MCF 10A (cell line): ENCODE measurements at regions not wholly inside any gene's neighbourhood (a gene's known extent, or its start where the extent isn't known, plus 50 kb on each side); places are given as distances from the start of the nearest gene placed in this dataset.

Experiments used
- BruUV-seq: library from RNA; stranded (reverse); fragments of 400-500 nt; replicated peaks from 2 replicates; lab custom pipeline; 2021; lab: Mats Ljungman, UMichigan
- CTCF ChIA-PET: fragments of 300-600 bp; sonication (Branson Sonifier 250); formaldehyde crosslinking; extraction: SDS; loops from one replicate; lab custom pipeline; 2021; ENCODE audit warnings: antibody characterized with exemption, inconsistent platforms; lab: Yijun Ruan, JAX
- POLR2A ChIA-PET: fragments of 300-600, 350-650 bp; sonication (Branson Sonifier 250); formaldehyde crosslinking; extraction: SDS; loops from one replicate; lab custom pipeline; 2020; ENCODE audit warnings: antibody characterized with exemption, inconsistent platforms; lab: Yijun Ruan, JAX
- DNase-seq: peaks from one replicate; pipeline ENCODE4 v3.0.0-alpha.2; 2018; ENCODE audit not compliant: unreplicated experiment
- H3K27ac Mint-ChIP-seq: one replicate; pipeline ENCODE4 v1.8.0; 2022; ENCODE audit warnings: mild to moderate bottlenecking, low read depth, mixed read lengths; ENCODE audit not compliant: unreplicated experiment
- H3K27me3 Mint-ChIP-seq: one replicate; pipeline ENCODE4 v1.8.0; 2022; ENCODE audit warnings: mixed read lengths; ENCODE audit not compliant: insufficient read depth, unreplicated experiment
- H3K36me3 Mint-ChIP-seq: one replicate; pipeline ENCODE4 v1.8.0; 2022; ENCODE audit warnings: mild to moderate bottlenecking, moderate library complexity, mixed read lengths; ENCODE audit not compliant: insufficient read depth, unreplicated experiment
- H3K4me1 Mint-ChIP-seq: one replicate; pipeline ENCODE4 v1.8.0; 2022; ENCODE audit warnings: mixed read lengths; ENCODE audit not compliant: insufficient read depth, unreplicated experiment
- H3K4me3 Mint-ChIP-seq: one replicate; pipeline ENCODE4 v1.8.0; 2022; ENCODE audit warnings: mild to moderate bottlenecking, moderate library complexity, mixed read lengths; ENCODE audit not compliant: unreplicated experiment
- H3K9me3 Mint-ChIP-seq: one replicate; pipeline ENCODE4 v1.8.0; 2022; ENCODE audit warnings: mixed read lengths; ENCODE audit not compliant: unreplicated experiment
- intact Hi-C: fragments of 100-400 bp; cut with micrococcal nuclease; formaldehyde crosslinking; loops from 2 replicates; pipeline ENCODE4 v1.14.1; 2022
- TF ChIP-seq, protein P1 (sequence below): fragments of 200-600 bp; IDR thresholded peaks from one replicate; pipeline ENCODE4 v1.8.0; 2022; ENCODE audit warnings: antibody characterized with exemption, mild to moderate bottlenecking; ENCODE audit not compliant: unreplicated experiment

DNA sequence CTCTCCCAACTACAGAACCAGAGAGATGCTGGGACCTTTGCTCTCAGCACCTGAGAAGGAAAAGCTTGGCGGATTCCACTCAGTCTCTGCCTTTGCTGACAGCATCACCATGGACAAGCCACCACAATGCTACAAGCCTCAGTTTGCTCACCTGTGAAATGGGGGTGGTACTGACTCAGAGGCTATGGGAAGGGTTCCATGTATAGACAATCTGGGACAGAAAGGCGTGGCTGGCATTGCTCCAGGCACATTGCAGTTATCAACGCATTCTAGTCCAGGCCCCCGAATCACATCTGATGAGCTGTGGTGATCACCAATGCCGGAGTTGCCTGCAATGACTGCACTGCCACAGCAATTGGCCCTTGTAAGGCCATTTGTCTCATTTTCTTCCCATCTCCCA is 72.6 kb downstream of the ISX start:
- Mint-ChIP-seq H3K4me3 (no peak overlapping the region), H3K4me1 (no peaks in the 10 kb centered on the region), H3K36me3 (no peaks in the 10 kb centered on the region), H3K9me3 (peaks cover 25% of the 10 kb centered on the region), H3K27me3 (peaks cover 6% of the 10 kb centered on the region), H3K27ac (no peak overlapping the region)
- DNase-seq = no peak
- no TSS peak for BruUV-seq
- intact Hi-C loops = no loop called here
- ChIA-PET CTCF (interaction anchor here (0.6 to 4.7 kb wide), 3 partner anchors 12 to 49 kb away, joined by 3 to 23 read pairs (median 6); no protein-coding TSS in a partner anchor), POLR2A (no interaction called here)
- TF ChIP-seq, protein P1, sequence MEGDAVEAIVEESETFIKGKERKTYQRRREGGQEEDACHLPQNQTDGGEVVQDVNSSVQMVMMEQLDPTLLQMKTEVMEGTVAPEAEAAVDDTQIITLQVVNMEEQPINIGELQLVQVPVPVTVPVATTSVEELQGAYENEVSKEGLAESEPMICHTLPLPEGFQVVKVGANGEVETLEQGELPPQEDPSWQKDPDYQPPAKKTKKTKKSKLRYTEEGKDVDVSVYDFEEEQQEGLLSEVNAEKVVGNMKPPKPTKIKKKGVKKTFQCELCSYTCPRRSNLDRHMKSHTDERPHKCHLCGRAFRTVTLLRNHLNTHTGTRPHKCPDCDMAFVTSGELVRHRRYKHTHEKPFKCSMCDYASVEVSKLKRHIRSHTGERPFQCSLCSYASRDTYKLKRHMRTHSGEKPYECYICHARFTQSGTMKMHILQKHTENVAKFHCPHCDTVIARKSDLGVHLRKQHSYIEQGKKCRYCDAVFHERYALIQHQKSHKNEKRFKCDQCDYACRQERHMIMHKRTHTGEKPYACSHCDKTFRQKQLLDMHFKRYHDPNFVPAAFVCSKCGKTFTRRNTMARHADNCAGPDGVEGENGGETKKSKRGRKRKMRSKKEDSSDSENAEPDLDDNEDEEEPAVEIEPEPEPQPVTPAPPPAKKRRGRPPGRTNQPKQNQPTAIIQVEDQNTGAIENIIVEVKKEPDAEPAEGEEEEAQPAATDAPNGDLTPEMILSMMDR = no peak

DNA sequence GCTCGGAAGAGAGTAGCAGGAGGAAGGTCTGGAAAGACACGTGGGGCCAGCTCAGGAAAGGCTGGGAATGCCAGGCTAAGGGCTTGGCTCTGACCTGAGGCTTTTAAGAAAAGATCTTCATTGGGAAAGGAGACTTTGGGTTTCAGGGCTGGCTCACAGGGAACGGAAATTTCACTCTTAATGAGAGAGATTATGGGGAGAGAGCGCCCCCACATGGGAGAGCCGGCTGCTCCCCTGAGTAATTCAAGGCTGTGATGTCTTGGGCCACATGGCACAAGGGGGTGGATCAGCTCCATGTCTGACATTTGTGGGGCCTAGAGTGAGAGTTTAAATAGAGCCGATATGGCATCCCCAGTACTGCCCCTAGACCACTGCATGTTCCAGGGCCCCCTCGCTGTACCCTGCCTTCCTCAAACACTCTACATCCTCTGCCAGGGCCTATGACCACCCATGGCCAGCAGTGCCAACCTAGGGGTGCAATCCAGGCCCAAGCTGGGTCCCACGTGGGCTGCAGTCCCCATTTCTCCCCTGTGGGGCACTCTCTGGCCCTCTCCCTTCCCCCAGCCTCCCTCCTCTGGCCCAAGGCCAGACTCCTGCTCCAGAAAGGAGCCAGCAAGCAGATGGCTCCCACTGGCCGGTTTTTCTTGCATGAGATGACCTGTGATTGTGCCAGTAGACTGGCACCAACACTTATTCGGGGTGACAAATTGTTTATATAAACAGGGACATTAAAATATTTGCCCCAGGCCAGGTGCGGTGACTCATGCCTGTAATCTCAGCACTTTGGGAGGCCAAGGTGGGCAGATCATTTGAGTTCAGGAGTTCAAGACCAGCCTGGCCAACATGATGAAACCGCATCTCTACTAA is 75.2 kb downstream of the ISX start:
- Mint-ChIP-seq H3K4me1 (no peaks in the 10 kb centered on the region), H3K9me3 (peaks cover 20% of the 10 kb centered on the region), H3K27me3 (no peaks in the 10 kb centered on the region), H3K36me3 (no peaks in the 10 kb centered on the region), H3K27ac (no peak overlapping the region), H3K4me3 (no peak overlapping the region)
- peak; percentile 17 for DNase-seq
- no TSS peak for BruUV-seq
- intact Hi-C loops = no loop called here
- TF ChIP-seq, protein P1 = no peak
- ChIA-PET POLR2A (interaction anchor here (0.7 kb wide), 1 partner anchor 9 kb away, joined by 4 read pairs; no protein-coding TSS in a partner anchor), CTCF (interaction anchor here (0.6 to 4.7 kb wide), 3 partner anchors 9 to 19 kb away, joined by 3 to 23 read pairs (median 16); no protein-coding TSS in a partner anchor)

DNA sequence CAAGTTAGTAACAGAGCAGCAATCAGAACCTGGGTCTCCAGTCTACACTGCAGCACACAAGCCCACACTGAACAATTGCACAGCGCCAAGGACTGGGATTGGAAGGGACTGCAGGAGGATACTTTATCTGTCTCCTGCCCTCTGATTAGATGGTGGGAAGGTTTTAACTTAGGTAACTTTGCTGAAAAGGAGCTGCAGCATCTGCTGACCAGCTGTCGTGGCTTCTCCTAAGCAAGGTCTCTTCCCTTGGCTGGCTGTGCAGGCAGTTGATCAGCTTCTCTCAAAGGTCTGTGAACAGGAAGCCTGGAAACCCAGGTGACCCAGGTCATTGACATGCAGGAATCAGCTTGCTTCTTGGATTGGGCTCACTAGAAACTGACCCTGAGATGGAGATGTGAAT is 82.4 kb downstream of the ISX start:
- no peak overlapping the region for H3K27ac Mint-ChIP-seq
- no peaks in the 10 kb centered on the region for H3K4me1 Mint-ChIP-seq
- H3K27me3 Mint-ChIP-seq = peaks cover 20% of the 10 kb centered on the region
- TF ChIP-seq, protein P1 = no peak
- DNase-seq = no peak
- ChIA-PET POLR2A (no interaction called here), CTCF (interaction anchor here (0.6 to 3.6 kb wide), 7 partner anchors 11 to 1870 kb away, joined by 3 to 19 read pairs (median 4); no protein-coding TSS in a partner anchor)
- no peaks in the 10 kb centered on the region for H3K9me3 Mint-ChIP-seq
- BruUV-seq = no TSS peak
- intact Hi-C loops = no loop called here
- no peaks in the 10 kb centered on the region for H3K36me3 Mint-ChIP-seq
- no peak overlapping the region for H3K4me3 Mint-ChIP-seq

DNA sequence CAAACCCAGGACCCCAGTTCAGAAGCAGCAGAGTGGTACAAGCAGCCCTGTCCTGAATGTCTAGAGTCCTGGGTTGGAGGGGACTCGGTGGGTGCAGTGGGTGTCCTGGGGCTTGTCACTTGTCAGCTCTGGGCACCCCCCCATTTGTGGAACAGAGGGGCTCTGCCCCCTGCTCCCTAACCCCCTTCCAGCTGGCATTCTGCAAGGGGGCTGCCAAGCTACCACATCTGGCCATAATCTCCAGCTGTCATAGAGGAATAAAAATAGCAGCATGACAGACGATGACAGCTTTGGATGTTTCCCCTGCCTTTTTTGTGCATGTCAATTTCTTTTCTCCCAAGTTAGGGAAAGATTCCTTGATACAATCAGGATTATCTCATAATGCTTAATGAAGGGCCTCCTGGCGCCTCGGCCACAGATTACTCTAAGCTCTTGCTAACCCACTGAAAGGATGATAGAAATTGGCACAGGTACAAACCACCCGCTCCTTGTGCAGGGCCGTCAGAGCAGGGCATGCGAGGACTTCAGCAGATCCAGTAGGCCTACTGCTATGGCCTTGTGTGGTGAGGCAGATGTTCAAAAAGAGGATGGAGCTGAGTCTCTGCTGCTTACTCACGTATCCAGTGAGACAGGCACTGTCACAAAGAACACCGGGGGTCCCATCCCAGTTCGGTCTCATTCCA is 83.0 kb downstream of the ISX start:
- TF ChIP-seq, protein P1 = no peak
- Mint-ChIP-seq H3K36me3 (no peaks in the 10 kb centered on the region), H3K4me1 (no peaks in the 10 kb centered on the region), H3K27ac (no peak overlapping the region), H3K27me3 (peaks cover 25% of the 10 kb centered on the region), H3K9me3 (no peaks in the 10 kb centered on the region), H3K4me3 (no peak overlapping the region)
- no TSS peak for BruUV-seq
- ChIA-PET POLR2A (no interaction called here), CTCF (interaction anchor here (0.6 to 3.6 kb wide), 15 partner anchors 9 to 1871 kb away, joined by 3 to 34 read pairs (median 4); no protein-coding TSS in a partner anchor)
- DNase-seq = no peak
- intact Hi-C loops = no loop called here
